ENCODE measurements at regions not wholly inside any gene's neighbourhood (a gene's known extent, or its start where the extent isn't known, plus 50 kb on each side); places are given as distances from the start of the nearest gene placed in this dataset.

- no peak for TF ChIP-seq CTCF (IDR thresholded peaks at IDR 0.05; ENCODE audit: low read length)
- TF ChIP-seq EZH2 (IDR thresholded peaks at IDR 0.05; ENCODE audit: borderline replicate concordance, low read length): no peak
- H3K9ac ChIP-seq (ENCODE audit: low read length): no peak overlapping the region
- H3K9me2 ChIP-seq (ENCODE audit: low read depth, low read length): no peaks in the 10 kb centered on the region
Observed at GRCh38 chr9:31744589-31744988, 639.9 kb upstream of the ACO1 start.

GRCh38 chr9:31745468-31745867 is 639.0 kb upstream of the ACO1 start:
- TF ChIP-seq EZH2 (IDR thresholded peaks at IDR 0.05; ENCODE audit: borderline replicate concordance, low read length) (no peak), CTCF (IDR thresholded peaks at IDR 0.05; ENCODE audit: low read length) (no peak)
- Histone ChIP-seq H3K79me2 (ENCODE audit: insufficient read depth, low read length) (no peaks in the 10 kb centered on the region), H3K36me3 (ENCODE audit: insufficient read depth, low read length) (no peaks in the 10 kb centered on the region)

More at GRCh38 chr9:31744589-31744988, 639.9 kb upstream of the ACO1 start:
- no peaks in the 10 kb centered on the region for H3K79me2 ChIP-seq (ENCODE audit: insufficient read depth, low read length)
- no peak overlapping the region for H3K4me3 ChIP-seq (ENCODE audit: low read depth, low read length, poor library complexity, severe bottlenecking)
- no peaks in the 10 kb centered on the region for H3K9me3 ChIP-seq (ENCODE audit: low read length)
- no peak overlapping the region for H3K4me2 ChIP-seq (ENCODE audit: low read length)
- H3K27ac ChIP-seq (ENCODE audit: low read depth, low read length, poor library complexity, severe bottlenecking): no peak overlapping the region
- H4K20me1 ChIP-seq (ENCODE audit: insufficient read depth, low read length): no peaks in the 10 kb centered on the region
- no peaks in the 10 kb centered on the region for H3K27me3 ChIP-seq (ENCODE audit: insufficient read depth, low read length)
- no peak overlapping the region for H2AFZ ChIP-seq (ENCODE audit: low read length)
- no peaks in the 10 kb centered on the region for H3K4me1 ChIP-seq (ENCODE audit: insufficient read depth, low read length, severe bottlenecking)
- no peaks in the 10 kb centered on the region for H3K36me3 ChIP-seq (ENCODE audit: insufficient read depth, low read length)
- H3F3A ChIP-seq (ENCODE audit: insufficient read depth, low read length): no peaks in the 10 kb centered on the region

GRCh38 chr9:31745886-31746285 is 638.6 kb upstream of the ACO1 start:
- H3F3A ChIP-seq (ENCODE audit: insufficient read depth, low read length): no peaks in the 10 kb centered on the region
- no peaks in the 10 kb centered on the region for H3K4me1 ChIP-seq (ENCODE audit: insufficient read depth, low read length, severe bottlenecking)
- H3K4me3 ChIP-seq (ENCODE audit: low read depth, low read length, poor library complexity, severe bottlenecking): no peak overlapping the region
- no peak for TF ChIP-seq CTCF (IDR thresholded peaks at IDR 0.05; ENCODE audit: low read length)
- no peak for TF ChIP-seq EZH2 (IDR thresholded peaks at IDR 0.05; ENCODE audit: borderline replicate concordance, low read length)
- no peaks in the 10 kb centered on the region for H3K36me3 ChIP-seq (ENCODE audit: insufficient read depth, low read length)
- no peaks in the 10 kb centered on the region for H3K9me2 ChIP-seq (ENCODE audit: low read depth, low read length)
- no peak overlapping the region for H3K9ac ChIP-seq (ENCODE audit: low read length)
- no peaks in the 10 kb centered on the region for H3K27me3 ChIP-seq (ENCODE audit: insufficient read depth, low read length)
- no peak overlapping the region for H3K27ac ChIP-seq (ENCODE audit: low read depth, low read length, poor library complexity, severe bottlenecking)
- no peaks in the 10 kb centered on the region for H3K9me3 ChIP-seq (ENCODE audit: low read length)
- H4K20me1 ChIP-seq (ENCODE audit: insufficient read depth, low read length): no peaks in the 10 kb centered on the region
- no peak overlapping the region for H2AFZ ChIP-seq (ENCODE audit: low read length)
- H3K79me2 ChIP-seq (ENCODE audit: insufficient read depth, low read length): no peaks in the 10 kb centered on the region
- H3K4me2 ChIP-seq (ENCODE audit: low read length): no peak overlapping the region

More at GRCh38 chr9:31745468-31745867, 639.0 kb upstream of the ACO1 start:
- no peaks in the 10 kb centered on the region for H3K9me2 ChIP-seq (ENCODE audit: low read depth, low read length)
- no peak overlapping the region for H2AFZ ChIP-seq (ENCODE audit: low read length)
- no peak overlapping the region for H3K9ac ChIP-seq (ENCODE audit: low read length)
- H3F3A ChIP-seq (ENCODE audit: insufficient read depth, low read length): no peaks in the 10 kb centered on the region
- no peak overlapping the region for H3K27ac ChIP-seq (ENCODE audit: low read depth, low read length, poor library complexity, severe bottlenecking)
- no peaks in the 10 kb centered on the region for H4K20me1 ChIP-seq (ENCODE audit: insufficient read depth, low read length)
- no peaks in the 10 kb centered on the region for H3K4me1 ChIP-seq (ENCODE audit: insufficient read depth, low read length, severe bottlenecking)
- H3K27me3 ChIP-seq (ENCODE audit: insufficient read depth, low read length): no peaks in the 10 kb centered on the region
- no peak overlapping the region for H3K4me3 ChIP-seq (ENCODE audit: low read depth, low read length, poor library complexity, severe bottlenecking)
- no peak overlapping the region for H3K4me2 ChIP-seq (ENCODE audit: low read length)
- H3K9me3 ChIP-seq (ENCODE audit: low read length): no peaks in the 10 kb centered on the region
